Trophoblast cell (in vitro differentiated cells and primary cell): ENCODE measurements at regions not wholly inside any gene's neighbourhood (a gene's known extent, or its start where the extent isn't known, plus 50 kb on each side); places are given as distances from the start of the nearest gene placed in this dataset.

Experiments used
- DNase-seq, 2 donors: peaks; one replicate each; pipeline ENCODE4 v3.0.0-alpha.2; 2016
- H2AFZ ChIP-seq: 2 replicates; pipeline ENCODE4 v1.6.1; 2013; ENCODE audit warnings: low read length, moderate library complexity, mild to moderate bottlenecking; ENCODE audit not compliant: insufficient read depth, poor library complexity
- H2AK5ac ChIP-seq: 2 replicates; pipeline ENCODE4 v1.6.1; 2013; ENCODE audit warnings: mild to moderate bottlenecking, low read length
- H2BK120ac ChIP-seq: 2 replicates; pipeline ENCODE4 v1.6.1; 2013; ENCODE audit warnings: low read length, mild to moderate bottlenecking, moderate library complexity; ENCODE audit not compliant: insufficient read depth, poor library complexity
- H2BK12ac ChIP-seq: 2 replicates; pipeline ENCODE4 v1.6.1; 2013; ENCODE audit warnings: mild to moderate bottlenecking, low read length, moderate library complexity
- H2BK5ac ChIP-seq: 2 replicates; pipeline ENCODE4 v1.6.1; 2013; ENCODE audit warnings: low read length, low read depth, moderate library complexity, mild to moderate bottlenecking; ENCODE audit not compliant: poor library complexity
- H3K14ac ChIP-seq: 2 replicates; pipeline ENCODE4 v1.6.1; 2013; ENCODE audit warnings: mild to moderate bottlenecking, low read length
- H3K18ac ChIP-seq: 2 replicates; pipeline ENCODE4 v1.6.1; 2013; ENCODE audit warnings: mild to moderate bottlenecking, low read length
- H3K23ac ChIP-seq: 2 replicates; pipeline ENCODE4 v1.6.1; 2013; ENCODE audit warnings: low read length
- H3K27ac ChIP-seq: 2 replicates; pipeline ENCODE4 v1.5.1; 2013; ENCODE audit warnings: low read depth, mild to moderate bottlenecking, inconsistent platforms, low read length, moderate library complexity
- H3K27me3 ChIP-seq: 2 replicates; pipeline ENCODE4 v1.6.1; 2013; ENCODE audit warnings: inconsistent platforms, mild to moderate bottlenecking, low read length, moderate library complexity; ENCODE audit not compliant: insufficient read depth
- H3K36me3 ChIP-seq, 2 experiments: 1 replicate in 1 of 2; 2 replicates in 1 of 2; pipeline ENCODE4 v1.6.1; 2013; ENCODE audit warnings: low read length in 2 of 2, mild to moderate bottlenecking in 2 of 2, moderate library complexity in 1 of 2; ENCODE audit not compliant: insufficient read depth in 2 of 2, control insufficient read depth in 1 of 2
- H3K4ac ChIP-seq: 2 replicates; pipeline ENCODE4 v1.6.1; 2013; ENCODE audit warnings: low read depth, mild to moderate bottlenecking, low read length, moderate library complexity
- H3K4me1 ChIP-seq, 2 experiments: 1 replicate in 1 of 2; 2 replicates in 1 of 2; pipeline ENCODE4 v1.6.1; 2013; ENCODE audit warnings: low read length in 2 of 2, mild to moderate bottlenecking in 2 of 2, moderate library complexity in 1 of 2; ENCODE audit not compliant: insufficient read depth in 2 of 2, control insufficient read depth in 1 of 2
- H3K4me2 ChIP-seq: 2 replicates; pipeline ENCODE4 v1.6.1; 2013; ENCODE audit warnings: inconsistent platforms, mild to moderate bottlenecking, low read length, moderate library complexity
- H3K4me3 ChIP-seq: 2 replicates; pipeline ENCODE4 v1.5.1; 2013; ENCODE audit warnings: mild to moderate bottlenecking, low read depth, low read length, inconsistent platforms
- H3K79me1 ChIP-seq: one replicate; pipeline ENCODE4 v1.6.1; 2013; ENCODE audit warnings: low read length
- H3K79me2 ChIP-seq: 2 replicates; pipeline ENCODE4 v1.6.1; 2013; ENCODE audit warnings: low read length, mild to moderate bottlenecking; ENCODE audit not compliant: control insufficient read depth, insufficient read depth, poor library complexity
- H3K9ac ChIP-seq: 2 replicates; pipeline ENCODE4 v1.6.1; 2013; ENCODE audit warnings: mild to moderate bottlenecking, low read length
- H3K9me3 ChIP-seq: 2 replicates; pipeline ENCODE4 v1.6.1; 2013; ENCODE audit warnings: low read depth, mild to moderate bottlenecking, control low read depth, inconsistent platforms, low read length; ENCODE audit not compliant: insufficient read depth
- H4K12ac ChIP-seq: 2 replicates; pipeline ENCODE4 v1.6.1; 2013; ENCODE audit warnings: low read depth, mild to moderate bottlenecking, low read length, moderate library complexity
- H4K8ac ChIP-seq: 2 replicates; pipeline ENCODE4 v1.6.1; 2013; ENCODE audit warnings: low read depth, mild to moderate bottlenecking, low read length, moderate library complexity
- H4K91ac ChIP-seq: one replicate; pipeline ENCODE4 v1.6.1; 2013; ENCODE audit warnings: low read depth, mild to moderate bottlenecking, low read length, moderate library complexity
- WGBS: extraction: QIAGEN DNeasy Blood & Tissue Kit; methylation state at CpG from one replicate; pipeline ENCODE4 v1.1.7; 2013; ENCODE audit warnings: missing lambda C conversion rate; ENCODE audit not compliant: insufficient read length, insufficient coverage; ENCODE audit errors: extremely low coverage; 5-methylcytosine and 5-hydroxymethylcytosine counted together

DNA sequence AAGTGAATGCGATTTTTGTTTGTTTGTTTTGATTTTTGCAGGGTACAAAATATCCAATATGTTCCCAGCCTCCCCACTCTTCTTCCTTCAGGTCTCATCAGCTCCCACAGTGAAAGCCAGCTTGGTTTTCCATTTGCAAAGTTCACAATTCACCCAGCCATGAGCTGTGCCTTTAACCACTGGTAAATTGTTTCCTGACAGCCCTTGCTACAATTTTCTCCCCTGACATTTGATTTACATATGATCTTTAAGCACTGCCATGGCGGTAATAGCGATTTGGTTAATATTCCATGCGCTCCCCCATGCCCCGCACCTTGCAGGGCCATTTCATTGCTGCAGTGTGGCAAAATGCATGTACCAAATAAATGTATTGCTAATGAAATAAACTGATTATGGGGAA is 385.9 kb downstream of the MIAT start:
- H3K79me2 ChIP-seq = no peaks in the 10 kb centered on the region
- no peak overlapping the region for H4K8ac ChIP-seq
- H2AFZ ChIP-seq = no peak overlapping the region
- no peak overlapping the region for H3K9ac ChIP-seq
- no peaks in the 10 kb centered on the region for H3K36me3 ChIP-seq
- H3K23ac ChIP-seq = no peak overlapping the region
- no peak overlapping the region for H3K4me3 ChIP-seq
- no peak overlapping the region for H3K27ac ChIP-seq
- no peak for DNase-seq
- H3K9me3 ChIP-seq = peaks cover 2% of the 10 kb centered on the region
- no peaks in the 10 kb centered on the region for H3K79me1 ChIP-seq
- H2BK12ac ChIP-seq = no peak overlapping the region
- no peaks in the 10 kb centered on the region for H3K27me3 ChIP-seq
- no peak overlapping the region for H4K91ac ChIP-seq
- no peak overlapping the region for H3K14ac ChIP-seq
- WGBS = no CpG with 5 or more reads among the region's 5 CpGs
- no peak overlapping the region for H4K12ac ChIP-seq
- H2BK120ac ChIP-seq = no peak overlapping the region
- H3K4me2 ChIP-seq = no peak overlapping the region
- no peak overlapping the region for H2BK5ac ChIP-seq
- no peak overlapping the region for H2AK5ac ChIP-seq
- no peaks in the 10 kb centered on the region for H3K4me1 ChIP-seq
- H3K4ac ChIP-seq = no peak overlapping the region
- no peak overlapping the region for H3K18ac ChIP-seq

DNA sequence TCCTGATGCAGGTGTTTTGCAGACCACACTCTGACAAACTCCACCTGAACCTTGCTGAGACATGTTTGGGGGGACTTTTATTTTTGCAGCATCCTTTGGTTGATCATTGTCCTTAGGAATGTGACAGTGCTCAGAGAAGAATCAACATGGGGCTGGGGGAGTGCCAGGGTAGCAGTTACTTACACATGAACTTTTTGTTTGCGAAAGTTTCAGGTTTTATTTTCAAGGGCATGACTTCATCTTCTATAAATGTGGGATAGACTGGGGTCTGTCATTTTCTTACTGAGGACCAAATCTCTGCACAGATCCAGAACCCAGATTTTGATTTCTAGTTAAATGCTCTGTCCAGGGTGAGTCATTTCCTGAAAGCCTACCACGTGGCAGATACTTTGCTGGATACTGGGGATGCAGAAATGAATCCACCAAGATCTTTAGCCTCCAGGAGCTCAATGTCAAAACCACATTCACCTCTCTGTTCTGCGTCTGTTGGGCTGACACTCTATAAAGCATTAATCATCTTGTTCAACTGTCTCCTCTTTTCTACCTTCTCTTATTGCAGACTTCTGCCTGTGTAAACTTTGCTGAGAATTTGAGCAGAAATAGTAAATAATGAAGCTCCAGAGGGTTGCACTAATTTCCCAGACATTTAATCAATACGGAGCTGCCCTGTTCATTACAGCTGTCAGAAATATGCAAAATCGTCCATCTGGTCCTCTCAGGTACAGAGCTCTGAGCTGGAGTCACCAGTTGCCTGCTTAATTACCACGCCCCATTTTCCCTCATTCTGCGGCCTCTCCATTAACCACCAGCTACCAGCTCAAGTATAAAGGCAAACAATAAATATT is 387.9 kb downstream of the MIAT start:
- Histone ChIP-seq H3K79me1 (no peaks in the 10 kb centered on the region), H4K91ac (no peak overlapping the region), H3K27me3 (no peaks in the 10 kb centered on the region), H2BK120ac (no peak overlapping the region), H3K4me2 (no peak overlapping the region), H3K4me1 (no peaks in the 10 kb centered on the region), H3K79me2 (no peaks in the 10 kb centered on the region), H2BK12ac (no peak overlapping the region), H3K36me3 (no peaks in the 10 kb centered on the region), H3K9ac (no peak overlapping the region), H2AK5ac (no peak overlapping the region), H2BK5ac (no peak overlapping the region), H3K9me3 (no peaks in the 10 kb centered on the region), H3K18ac (no peak overlapping the region), H2AFZ (no peak overlapping the region), H3K14ac (no peak overlapping the region), H4K8ac (no peak overlapping the region), H3K4ac (no peak overlapping the region), H3K27ac (no peak overlapping the region), H4K12ac (no peak overlapping the region), H3K4me3 (no peak overlapping the region), H3K23ac (no peak overlapping the region)
- no peak for DNase-seq
- whole genome bisulfite sequencing = no CpG with 5 or more reads among the region's 7 CpGs

DNA sequence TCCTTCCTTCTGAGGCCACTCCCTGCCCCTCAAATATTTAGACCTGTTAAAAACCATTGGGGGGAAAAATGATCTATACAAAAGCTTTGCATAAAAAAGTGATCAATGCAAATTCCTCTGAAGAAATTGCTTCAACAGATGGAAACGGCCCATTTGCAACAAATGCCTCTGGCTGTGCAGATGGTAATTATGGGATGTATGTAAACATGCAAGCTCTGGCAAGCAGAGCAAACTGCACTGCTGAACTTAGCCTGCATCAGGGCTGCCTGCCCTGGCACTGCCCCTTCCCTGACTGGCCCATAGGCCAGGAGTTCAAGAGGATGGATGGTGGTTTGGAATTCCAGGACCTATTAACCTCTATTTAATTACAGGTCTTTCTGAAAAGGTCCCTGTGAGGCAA is 388.7 kb downstream of the MIAT start:
- no peak overlapping the region for H3K23ac ChIP-seq
- no peak overlapping the region for H3K4ac ChIP-seq
- no peak overlapping the region for H4K12ac ChIP-seq
- no peak overlapping the region for H2AFZ ChIP-seq
- no peak overlapping the region for H3K14ac ChIP-seq
- H3K79me1 ChIP-seq = no peaks in the 10 kb centered on the region
- no peak for DNase-seq
- H2BK5ac ChIP-seq = no peak overlapping the region
- H3K9ac ChIP-seq = no peak overlapping the region
- H3K79me2 ChIP-seq = no peaks in the 10 kb centered on the region
- H3K9me3 ChIP-seq = no peaks in the 10 kb centered on the region
- H3K4me3 ChIP-seq = no peak overlapping the region
- H2BK12ac ChIP-seq = no peak overlapping the region
- no peak overlapping the region for H2BK120ac ChIP-seq
- H4K91ac ChIP-seq = no peak overlapping the region
- H2AK5ac ChIP-seq = no peak overlapping the region
- no peak overlapping the region for H3K27ac ChIP-seq
- H3K4me1 ChIP-seq = no peaks in the 10 kb centered on the region
- no peak overlapping the region for H4K8ac ChIP-seq
- no CpG with 5 or more reads among the region's 1 CpG for WGBS
- no peaks in the 10 kb centered on the region for H3K36me3 ChIP-seq
- H3K4me2 ChIP-seq = no peak overlapping the region
- no peaks in the 10 kb centered on the region for H3K27me3 ChIP-seq
- H3K18ac ChIP-seq = no peak overlapping the region

DNA sequence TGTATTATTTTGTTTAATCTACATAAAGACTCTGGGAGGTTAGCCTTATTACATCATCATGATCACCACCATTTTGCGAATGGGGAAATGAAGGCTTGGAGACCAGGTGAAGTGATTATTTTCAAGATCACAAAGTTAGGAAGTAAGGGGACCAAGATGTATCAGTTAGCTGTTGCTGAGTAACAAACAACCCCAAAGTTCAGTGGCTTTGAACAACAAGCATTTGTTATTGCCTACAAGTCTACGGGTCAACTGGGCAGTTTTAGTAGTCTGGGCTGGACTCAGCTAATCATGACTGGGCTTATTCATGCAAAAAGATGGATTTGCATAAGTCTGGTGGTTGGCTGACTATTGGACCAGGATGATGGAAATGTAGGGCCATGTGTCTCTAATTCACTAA is 389.2 kb downstream of the MIAT start:
- no peak overlapping the region for H4K91ac ChIP-seq
- no peaks in the 10 kb centered on the region for H3K79me2 ChIP-seq
- H2AK5ac ChIP-seq = no peak overlapping the region
- H2BK120ac ChIP-seq = no peak overlapping the region
- no peak overlapping the region for H3K23ac ChIP-seq
- H4K12ac ChIP-seq = no peak overlapping the region
- H2AFZ ChIP-seq = no peak overlapping the region
- no peak overlapping the region for H4K8ac ChIP-seq
- H3K4me1 ChIP-seq = no peaks in the 10 kb centered on the region
- H3K4me3 ChIP-seq = no peak overlapping the region
- no peak overlapping the region for H3K14ac ChIP-seq
- DNase-seq = no peak
- no peak overlapping the region for H2BK12ac ChIP-seq
- H2BK5ac ChIP-seq = no peak overlapping the region
- no peaks in the 10 kb centered on the region for H3K36me3 ChIP-seq
- no peak overlapping the region for H3K27ac ChIP-seq
- no peak overlapping the region for H3K18ac ChIP-seq
- H3K79me1 ChIP-seq = no peaks in the 10 kb centered on the region
- no CpG with 5 or more reads among the region's 2 CpGs for WGBS
- no peak overlapping the region for H3K4ac ChIP-seq
- H3K27me3 ChIP-seq = no peaks in the 10 kb centered on the region
- H3K9ac ChIP-seq = no peak overlapping the region
- no peaks in the 10 kb centered on the region for H3K9me3 ChIP-seq
- no peak overlapping the region for H3K4me2 ChIP-seq
